ENCODE measurements at regions not wholly inside any gene's neighbourhood (a gene's known extent, or its start where the extent isn't known, plus 50 kb on each side); places are given as distances from the start of the nearest gene placed in this dataset.

- no peaks in the 10 kb centered on the region for H3K79me2 ChIP-seq (ENCODE audit: low read length)
- no peaks in the 10 kb centered on the region for H3K36me3 ChIP-seq (replicated peaks; ENCODE audit: low read depth, low read length)
- peaks cover 14% of the 10 kb centered on the region for H3K4me1 ChIP-seq (ENCODE audit: low read length)
- no peaks in the 10 kb centered on the region for H4K20me1 ChIP-seq (ENCODE audit: insufficient read depth, low read length)
- H3K27ac ChIP-seq (ENCODE audit: low read length) = no peak overlapping the region
- H3K4me3 ChIP-seq (ENCODE audit: low read length) = no peak overlapping the region
- peaks cover 4% of the 10 kb centered on the region; the same call in 1 of the 2 replicates for H3K27me3 ChIP-seq (ENCODE audit: low read depth, low read length)
- no peak overlapping the region for H2AFZ ChIP-seq (ENCODE audit: low read depth, low read length)
- no peaks in the 10 kb centered on the region for H3K9me3 ChIP-seq (ENCODE audit: insufficient read depth, low read length)
- TF ChIP-seq CTCF (IDR thresholded peaks at IDR 0.05; ENCODE audit: low read depth, low read length) = no peak
- TF ChIP-seq EZH2phosphoT487 (IDR thresholded peaks at IDR 0.05; ENCODE audit: low read depth) = no peak
- H3K9ac ChIP-seq (ENCODE audit: low read length) = no peak overlapping the region
- H3K4me2 ChIP-seq (ENCODE audit: low read length) = no peak overlapping the region
These were observed 231.2 kb upstream of the USP24 start for GRCh38 chr1:55446351-55446750.

DNA sequence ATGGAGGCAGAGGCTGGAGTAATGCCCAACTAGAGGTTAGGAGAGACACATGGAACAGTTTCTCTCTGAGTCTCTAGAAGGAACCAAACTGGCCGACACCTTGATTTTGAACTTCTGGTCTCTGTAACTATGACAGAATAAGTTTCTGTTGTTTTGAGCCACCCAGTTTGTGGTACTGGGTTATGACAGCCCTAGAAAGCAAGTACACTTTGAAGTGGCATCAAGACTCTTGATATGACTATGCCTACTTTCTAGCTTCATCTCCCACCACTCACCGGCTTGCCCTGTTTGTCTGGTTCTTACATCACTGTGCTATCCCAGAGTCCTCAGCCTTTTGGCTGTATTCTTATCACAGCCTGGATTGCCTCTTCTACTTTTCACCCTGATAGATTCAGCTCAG lies 230.3 kb upstream of the USP24 start:
- Histone ChIP-seq H3K27ac (ENCODE audit: low read length) (no peak overlapping the region), H4K20me1 (ENCODE audit: insufficient read depth, low read length) (no peaks in the 10 kb centered on the region), H3K9me3 (ENCODE audit: insufficient read depth, low read length) (no peaks in the 10 kb centered on the region), H2AFZ (ENCODE audit: low read depth, low read length) (no peak overlapping the region), H3K4me2 (ENCODE audit: low read length) (no peak overlapping the region), H3K9ac (ENCODE audit: low read length) (no peak overlapping the region), H3K79me2 (ENCODE audit: low read length) (no peaks in the 10 kb centered on the region), H3K27me3 (ENCODE audit: low read depth, low read length) (peaks cover 4% of the 10 kb centered on the region; the same call in 1 of the 2 replicates), H3K4me3 (ENCODE audit: low read length) (no peak overlapping the region), H3K4me1 (ENCODE audit: low read length) (peaks cover 14% of the 10 kb centered on the region), H3K36me3 (replicated peaks; ENCODE audit: low read depth, low read length) (no peaks in the 10 kb centered on the region)
- TF ChIP-seq EZH2phosphoT487 (IDR thresholded peaks at IDR 0.05; ENCODE audit: low read depth) (no peak), CTCF (IDR thresholded peaks at IDR 0.05; ENCODE audit: low read depth, low read length) (no peak)

DNA sequence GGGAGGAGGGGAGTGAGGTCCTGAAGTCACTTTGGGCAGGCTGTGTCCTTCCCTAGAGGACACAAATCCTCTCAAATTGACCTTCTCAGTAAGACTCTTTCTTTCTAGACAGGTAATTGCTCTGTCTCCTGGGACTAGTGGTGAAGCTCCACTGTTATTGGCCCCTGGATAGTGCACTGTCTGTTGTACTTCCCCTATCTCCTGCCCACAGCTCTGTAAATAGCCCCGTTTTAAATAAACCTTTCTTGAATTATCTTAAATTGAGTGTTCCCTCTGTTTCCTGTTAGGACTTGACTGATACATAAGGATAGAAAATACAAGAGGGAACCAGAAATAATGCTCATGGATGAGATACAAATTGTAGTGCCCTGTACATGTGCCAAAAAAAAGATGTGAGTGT lies 229.5 kb upstream of the USP24 start:
- Histone ChIP-seq H3K79me2 (ENCODE audit: low read length) (no peaks in the 10 kb centered on the region), H3K36me3 (replicated peaks; ENCODE audit: low read depth, low read length) (no peaks in the 10 kb centered on the region), H3K27ac (ENCODE audit: low read length) (no peak overlapping the region), H3K9me3 (ENCODE audit: insufficient read depth, low read length) (no peaks in the 10 kb centered on the region), H3K4me2 (ENCODE audit: low read length) (no peak overlapping the region), H2AFZ (ENCODE audit: low read depth, low read length) (no peak overlapping the region), H3K27me3 (ENCODE audit: low read depth, low read length) (peaks cover 4% of the 10 kb centered on the region; the same call in 1 of the 2 replicates), H4K20me1 (ENCODE audit: insufficient read depth, low read length) (no peaks in the 10 kb centered on the region), H3K9ac (ENCODE audit: low read length) (no peak overlapping the region), H3K4me3 (ENCODE audit: low read length) (no peak overlapping the region), H3K4me1 (ENCODE audit: low read length) (peaks cover 14% of the 10 kb centered on the region)
- TF ChIP-seq EZH2phosphoT487 (IDR thresholded peaks at IDR 0.05; ENCODE audit: low read depth) (no peak), CTCF (IDR thresholded peaks at IDR 0.05; ENCODE audit: low read depth, low read length) (no peak)

DNA sequence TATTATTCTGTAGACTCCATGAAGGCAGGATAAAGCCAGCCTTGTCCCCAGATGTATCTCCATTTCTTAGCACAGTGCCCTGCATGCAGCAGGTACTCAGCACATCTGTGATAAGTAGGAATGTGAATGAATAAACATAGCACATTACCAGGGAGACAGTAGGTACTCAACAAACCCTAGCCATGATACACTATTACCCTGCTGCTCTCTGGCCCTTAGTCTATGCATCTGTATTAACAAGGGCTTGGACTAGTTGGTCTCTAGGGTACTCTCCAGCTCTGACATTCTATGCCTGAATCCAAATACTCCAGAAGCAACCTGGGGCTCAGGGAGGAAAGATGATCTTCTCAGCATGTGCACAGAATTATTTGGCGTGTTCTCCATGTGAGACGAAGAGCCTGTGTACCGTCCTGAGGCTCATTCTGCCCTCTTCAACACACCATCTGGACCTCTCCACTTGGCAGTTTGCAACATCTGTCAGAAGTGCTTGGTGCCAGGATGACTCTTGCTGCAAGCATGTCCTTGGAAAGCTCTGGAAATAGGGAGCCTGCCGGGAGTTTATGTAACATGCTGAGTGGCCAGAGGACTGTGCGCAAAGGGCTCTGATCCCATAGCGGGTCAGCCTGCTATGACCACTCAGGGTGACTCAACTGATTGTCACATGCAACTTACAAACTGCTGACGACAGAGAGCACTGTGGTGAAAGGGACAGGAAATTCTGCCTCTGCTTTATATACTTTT lies 228.2 kb upstream of the USP24 start:
- H3K4me3 ChIP-seq (ENCODE audit: low read length) = no peak overlapping the region
- no peak overlapping the region for H3K27ac ChIP-seq (ENCODE audit: low read length)
- H3K36me3 ChIP-seq (replicated peaks; ENCODE audit: low read depth, low read length) = no peaks in the 10 kb centered on the region
- peaks cover 14% of the 10 kb centered on the region for H3K4me1 ChIP-seq (ENCODE audit: low read length)
- no peaks in the 10 kb centered on the region for H3K9me3 ChIP-seq (ENCODE audit: insufficient read depth, low read length)
- H3K9ac ChIP-seq (ENCODE audit: low read length) = no peak overlapping the region
- no peaks in the 10 kb centered on the region for H3K79me2 ChIP-seq (ENCODE audit: low read length)
- H3K27me3 ChIP-seq (ENCODE audit: low read depth, low read length) = peaks cover 4% of the 10 kb centered on the region; the same call in 1 of the 2 replicates
- H2AFZ ChIP-seq (ENCODE audit: low read depth, low read length) = no peak overlapping the region
- H3K4me2 ChIP-seq (ENCODE audit: low read length) = no peak overlapping the region
- TF ChIP-seq CTCF (IDR thresholded peaks at IDR 0.05; ENCODE audit: low read depth, low read length) (no peak), EZH2phosphoT487 (IDR thresholded peaks at IDR 0.05; ENCODE audit: low read depth) (no peak)
- H4K20me1 ChIP-seq (ENCODE audit: insufficient read depth, low read length) = no peaks in the 10 kb centered on the region

All from OCI-LY3 (cell line).